ENCODE measurements at regions not wholly inside any gene's neighbourhood (a gene's known extent, or its start where the extent isn't known, plus 50 kb on each side); places are given as distances from the start of the nearest gene placed in this dataset.

GRCh38 chr4:100083289-100083688, 107.0 kb downstream of the DDIT4L start:
- no peak for DNase-seq

GRCh38 chr4:100082852-100083251, 107.4 kb downstream of the DDIT4L start:
- no peak for DNase-seq

GRCh38 chr4:100081491-100081890, 108.8 kb downstream of the DDIT4L start:
- no peak for DNase-seq

GRCh38 chr4:100079264-100079663, 111.0 kb downstream of the DDIT4L start:
- no peak for DNase-seq

GRCh38 chr4:100076753-100077152, 113.5 kb downstream of the DDIT4L start:
- DNase-seq: no peak

GRCh38 chr4:100075486-100076270, 114.6 kb downstream of the DDIT4L start:
- no peak for DNase-seq

- no peak for DNase-seq
Measured at GRCh38 chr4:100075056-100075455, 115.2 kb downstream of the DDIT4L start.

- no peak for DNase-seq
Measured at GRCh38 chr4:100071506-100071905, 118.8 kb downstream of the DDIT4L start.

- no peak for DNase-seq
Measured at GRCh38 chr4:100070868-100071267, 119.4 kb downstream of the DDIT4L start.

- no peak for DNase-seq
Measured at GRCh38 chr4:100069207-100069606, 119.1 kb upstream of the H2AZ1 start.

GRCh38 chr4:100067255-100067654, 117.2 kb upstream of the H2AZ1 start:
- no peak for DNase-seq

- DNase-seq: peak in 1 of 6 experiments; percentile 17
Measured at GRCh38 chr4:100063355-100063754, 113.3 kb upstream of the H2AZ1 start.

GRCh38 chr4:100062921-100063320, 112.8 kb upstream of the H2AZ1 start:
- no peak for DNase-seq

- DNase-seq: no peak
Measured at GRCh38 chr4:100061835-100062234, 111.8 kb upstream of the H2AZ1 start.

GRCh38 chr4:100060765-100061416, 110.8 kb upstream of the H2AZ1 start:
- no peak for DNase-seq

GRCh38 chr4:100059467-100059866, 109.4 kb upstream of the H2AZ1 start:
- no peak for DNase-seq

GRCh38 chr4:100056701-100057100, 106.6 kb upstream of the H2AZ1 start:
- no peak for DNase-seq

GRCh38 chr4:100054071-100054470, 104.0 kb upstream of the H2AZ1 start:
- DNase-seq: no peak

- no peak for DNase-seq
Measured at GRCh38 chr4:100049872-100050271, 99.8 kb upstream of the H2AZ1 start.

GRCh38 chr4:100042711-100043110, 92.6 kb upstream of the H2AZ1 start:
- DNase-seq: no peak

GRCh38 chr4:100042235-100042634, 92.2 kb upstream of the H2AZ1 start:
- no peak for DNase-seq

- DNase-seq: no peak
Measured at GRCh38 chr4:100041646-100042045, 91.6 kb upstream of the H2AZ1 start.

- no peak for DNase-seq
Measured at GRCh38 chr4:100034023-100034664, 84.1 kb upstream of the H2AZ1 start.

GRCh38 chr4:100026066-100026465, 76.0 kb upstream of the H2AZ1 start:
- no peak for DNase-seq
